ENCODE measurements at regions not wholly inside any gene's neighbourhood (a gene's known extent, or its start where the extent isn't known, plus 50 kb on each side); places are given as distances from the start of the nearest gene placed in this dataset.

- TF ChIP-seq, protein P1, sequence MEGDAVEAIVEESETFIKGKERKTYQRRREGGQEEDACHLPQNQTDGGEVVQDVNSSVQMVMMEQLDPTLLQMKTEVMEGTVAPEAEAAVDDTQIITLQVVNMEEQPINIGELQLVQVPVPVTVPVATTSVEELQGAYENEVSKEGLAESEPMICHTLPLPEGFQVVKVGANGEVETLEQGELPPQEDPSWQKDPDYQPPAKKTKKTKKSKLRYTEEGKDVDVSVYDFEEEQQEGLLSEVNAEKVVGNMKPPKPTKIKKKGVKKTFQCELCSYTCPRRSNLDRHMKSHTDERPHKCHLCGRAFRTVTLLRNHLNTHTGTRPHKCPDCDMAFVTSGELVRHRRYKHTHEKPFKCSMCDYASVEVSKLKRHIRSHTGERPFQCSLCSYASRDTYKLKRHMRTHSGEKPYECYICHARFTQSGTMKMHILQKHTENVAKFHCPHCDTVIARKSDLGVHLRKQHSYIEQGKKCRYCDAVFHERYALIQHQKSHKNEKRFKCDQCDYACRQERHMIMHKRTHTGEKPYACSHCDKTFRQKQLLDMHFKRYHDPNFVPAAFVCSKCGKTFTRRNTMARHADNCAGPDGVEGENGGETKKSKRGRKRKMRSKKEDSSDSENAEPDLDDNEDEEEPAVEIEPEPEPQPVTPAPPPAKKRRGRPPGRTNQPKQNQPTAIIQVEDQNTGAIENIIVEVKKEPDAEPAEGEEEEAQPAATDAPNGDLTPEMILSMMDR (conservative IDR thresholded peaks at IDR 0.05; ENCODE audit: low read length): no peak
- TF ChIP-seq EZH2phosphoT487 (IDR thresholded peaks at IDR 0.05; ENCODE audit: borderline replicate concordance): no peak
These were observed 106.2 kb upstream of the MCTP2 start for GRCh38 chr15:94125156-94125555.

All from Loucy (cell line).